HG03521 (cell line): ENCODE measurements at regions not wholly inside any gene's neighbourhood (a gene's known extent, or its start where the extent isn't known, plus 50 kb on each side); places are given as distances from the start of the nearest gene placed in this dataset.
"Not testable (repeated sequence)": the region's sequence is repeated elsewhere in the genome, so short reads cannot be mapped to it uniquely, and the experiment has no call there.

Source experiments
- ATAC-seq: cut with Tn5 transposase; IDR thresholded peaks from one replicate; pipeline ENCODE4 v1.9.1; 2021; ENCODE audit warnings: mild to moderate bottlenecking, moderate library complexity; ENCODE audit not compliant: unreplicated experiment

DNA sequence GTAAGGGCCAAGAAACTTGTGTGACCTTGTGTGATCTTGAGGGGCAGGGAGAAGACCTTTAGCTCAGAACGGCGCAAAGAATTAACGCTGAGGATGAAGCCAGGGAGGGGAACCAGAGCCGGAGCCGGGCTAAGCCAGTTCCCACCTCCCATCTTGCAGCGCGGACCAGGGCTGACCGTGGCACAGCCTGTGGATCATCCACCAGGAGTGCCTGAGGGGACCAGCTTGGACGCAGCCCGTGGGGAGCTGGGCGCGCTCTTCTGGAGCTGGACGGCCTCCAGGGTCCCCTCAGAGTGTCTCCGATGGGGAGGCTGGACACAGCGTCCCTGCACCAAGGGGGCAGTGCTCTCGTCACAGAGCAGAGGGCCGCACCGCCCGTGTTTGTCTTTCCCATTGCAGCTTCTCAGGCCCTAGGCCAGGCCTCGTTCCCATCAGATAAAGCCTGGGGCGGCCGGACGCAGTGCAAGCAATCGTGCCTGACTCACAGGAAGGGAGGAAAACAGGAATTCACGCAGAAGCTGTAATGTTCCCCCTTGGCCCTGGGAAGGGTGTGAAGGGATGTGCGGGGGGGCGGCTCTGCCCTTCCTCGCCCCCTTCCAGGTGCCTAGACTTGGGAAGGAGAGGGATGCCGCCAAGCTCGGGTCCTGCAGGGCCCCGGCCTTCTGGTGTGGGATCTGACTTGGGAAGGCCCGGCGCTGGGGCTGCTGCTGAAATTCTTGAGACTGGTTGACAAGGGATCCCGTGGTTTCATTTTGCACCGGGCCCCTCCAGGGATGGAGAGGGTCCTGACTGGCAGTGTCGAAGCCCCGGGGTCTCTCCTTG lies 144.9 kb downstream of the NPIPB11 start:
- not testable (repeated sequence) for ATAC-seq

DNA sequence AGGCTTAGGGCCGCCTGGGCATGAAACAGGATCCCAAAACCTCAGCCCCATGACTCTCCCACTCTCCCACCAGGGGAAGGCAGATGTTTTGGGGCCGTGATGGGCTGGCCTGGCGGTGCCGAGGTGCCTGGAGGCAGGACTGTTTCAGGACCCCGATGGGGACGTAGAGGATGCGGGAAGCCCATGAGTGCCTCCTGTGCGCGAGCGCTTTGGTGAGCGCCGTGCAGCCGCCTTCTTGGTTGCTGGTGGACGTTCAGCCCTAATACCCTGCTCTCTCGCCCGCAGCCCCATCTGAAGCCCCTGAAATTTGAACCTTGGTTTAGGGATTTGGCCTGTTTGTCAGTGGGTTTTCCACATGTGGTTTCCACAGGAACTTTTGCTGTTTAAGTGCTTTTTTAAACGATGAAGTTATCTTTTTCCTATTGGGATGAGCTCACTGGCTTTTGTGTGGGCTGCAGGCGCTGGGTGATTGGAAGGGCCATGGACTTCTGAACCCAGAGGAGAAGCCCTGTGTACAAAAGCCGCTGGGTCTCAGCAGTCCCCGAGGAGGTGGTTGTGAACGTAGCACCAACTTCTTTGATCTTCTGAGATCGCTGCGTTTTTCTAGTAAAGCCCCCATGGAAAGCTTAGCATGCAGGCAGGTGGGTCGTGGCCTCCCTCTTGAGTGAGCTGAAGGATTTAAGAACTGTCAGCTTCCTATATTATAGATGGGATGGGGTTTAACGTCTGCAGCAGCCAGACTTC lies 145.7 kb downstream of the NPIPB11 start:
- ATAC-seq = not testable (repeated sequence)

DNA sequence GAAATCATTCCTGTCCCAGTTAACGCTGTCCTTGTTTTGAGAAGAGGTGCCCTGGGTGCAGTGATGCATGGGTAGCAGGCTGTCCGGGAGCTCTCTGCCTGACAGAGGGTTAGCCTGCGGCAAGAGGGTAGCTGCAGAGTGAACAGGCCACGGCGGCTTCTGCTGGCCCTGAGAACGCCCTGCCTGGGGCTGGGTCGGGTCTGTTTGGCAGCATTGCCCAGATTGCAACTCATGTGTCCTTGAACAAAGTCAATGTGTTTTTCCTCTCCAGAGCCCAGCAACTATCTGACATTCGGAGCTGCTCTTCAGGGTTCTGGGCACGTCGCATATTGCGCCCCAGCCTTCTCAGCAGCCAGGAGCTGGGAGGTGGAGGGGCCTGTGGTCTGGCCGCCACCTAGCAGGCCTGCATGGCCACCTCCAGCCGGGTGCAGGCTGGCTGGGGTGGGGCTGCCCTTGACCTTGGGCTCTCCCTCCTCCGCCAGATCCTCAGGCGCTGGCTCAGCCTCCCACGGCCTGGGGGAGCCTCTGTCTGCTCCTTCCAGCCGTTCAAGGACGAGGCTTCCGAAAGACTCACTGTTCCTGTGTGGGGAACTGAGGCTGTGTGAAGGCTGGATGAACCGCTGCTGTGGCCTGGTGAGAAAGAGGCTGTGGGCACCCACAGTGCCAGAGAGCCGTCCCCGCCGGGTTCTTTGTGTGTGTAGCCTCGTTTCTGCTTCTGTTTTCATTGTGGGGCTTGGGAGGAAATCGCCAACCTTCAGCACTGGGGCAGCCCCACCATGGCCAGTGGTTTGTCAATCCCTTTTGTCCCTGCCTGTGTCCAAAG lies 146.7 kb downstream of the NPIPB11 start:
- not testable (repeated sequence) for ATAC-seq

DNA sequence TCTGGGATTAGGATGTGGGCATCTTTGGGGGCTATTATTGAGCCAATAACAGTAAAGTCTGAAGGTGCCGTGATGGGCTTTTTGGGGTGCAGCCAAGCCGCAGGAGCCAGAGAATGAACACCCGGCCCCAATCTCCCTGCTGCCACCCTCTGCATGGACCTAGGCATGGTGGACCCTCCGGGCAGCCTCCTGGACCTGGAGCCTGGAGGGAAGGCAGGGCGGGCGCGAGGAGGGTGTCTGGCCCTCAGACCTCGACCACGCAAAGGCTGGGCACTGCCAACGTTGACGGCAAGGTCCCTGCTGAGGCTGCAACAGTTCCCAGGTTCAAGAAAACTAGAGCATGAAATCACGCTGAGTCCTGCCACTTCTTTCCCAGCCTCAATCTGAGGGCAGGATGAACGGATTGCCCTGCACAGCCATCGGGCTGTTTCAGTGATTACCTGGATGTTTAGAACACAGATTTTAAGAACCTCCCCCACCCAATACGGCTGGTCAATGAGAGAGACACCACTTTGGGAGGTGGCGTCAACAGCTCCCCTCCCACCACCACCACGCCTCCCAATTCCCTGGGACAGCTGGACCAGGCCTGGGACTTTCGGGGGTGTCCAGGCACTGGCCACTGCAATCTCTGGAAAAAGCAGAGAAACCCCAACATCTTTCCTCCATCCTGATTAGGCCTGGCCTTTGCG lies 147.4 kb downstream of the NPIPB11 start:
- not testable (repeated sequence) for ATAC-seq

DNA sequence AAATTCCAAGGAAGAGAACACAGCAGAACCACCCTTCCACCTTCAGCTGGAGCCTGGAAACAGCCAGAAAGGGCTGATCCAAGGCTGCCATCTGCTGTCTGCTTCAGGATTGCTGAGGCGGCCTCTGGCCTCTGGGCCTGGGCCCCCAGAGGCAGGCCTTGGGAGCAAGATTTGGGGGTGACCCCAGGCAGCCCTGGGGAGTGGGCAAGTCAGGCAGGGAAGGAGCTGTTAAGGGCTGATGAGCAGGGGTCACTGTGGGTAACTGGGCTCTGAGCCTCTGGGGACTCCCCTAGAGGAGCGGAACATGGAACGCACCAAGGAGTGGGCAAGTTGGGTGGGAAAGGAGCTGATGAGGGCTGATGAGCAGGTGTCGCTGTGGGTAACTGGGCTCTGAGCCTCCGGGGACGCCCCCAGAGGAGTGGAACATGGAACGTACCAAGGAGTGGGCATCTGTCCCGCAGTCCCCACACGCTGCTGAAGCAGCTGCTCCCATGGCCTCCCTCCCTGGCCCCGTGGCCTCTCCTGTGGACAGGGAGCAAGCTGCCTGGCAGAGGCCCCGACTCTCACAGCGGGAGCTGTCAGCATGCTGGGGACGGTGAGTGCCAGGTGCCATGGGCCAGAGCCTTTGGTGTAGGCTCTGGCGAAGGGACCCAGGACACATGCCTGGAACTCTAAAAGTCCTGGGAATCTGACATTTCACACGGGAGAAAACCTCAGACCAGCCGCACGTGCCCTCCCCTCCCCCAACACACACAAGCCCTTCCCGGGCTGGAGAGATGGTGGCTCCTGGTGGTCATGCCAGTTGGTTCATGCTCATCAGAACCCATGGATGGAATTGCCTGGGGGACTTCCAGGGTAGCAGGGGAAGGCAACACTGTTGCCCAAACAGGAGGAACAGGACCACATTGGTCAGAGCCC lies 148.8 kb downstream of the NPIPB11 start:
- ATAC-seq = not testable (repeated sequence)

DNA sequence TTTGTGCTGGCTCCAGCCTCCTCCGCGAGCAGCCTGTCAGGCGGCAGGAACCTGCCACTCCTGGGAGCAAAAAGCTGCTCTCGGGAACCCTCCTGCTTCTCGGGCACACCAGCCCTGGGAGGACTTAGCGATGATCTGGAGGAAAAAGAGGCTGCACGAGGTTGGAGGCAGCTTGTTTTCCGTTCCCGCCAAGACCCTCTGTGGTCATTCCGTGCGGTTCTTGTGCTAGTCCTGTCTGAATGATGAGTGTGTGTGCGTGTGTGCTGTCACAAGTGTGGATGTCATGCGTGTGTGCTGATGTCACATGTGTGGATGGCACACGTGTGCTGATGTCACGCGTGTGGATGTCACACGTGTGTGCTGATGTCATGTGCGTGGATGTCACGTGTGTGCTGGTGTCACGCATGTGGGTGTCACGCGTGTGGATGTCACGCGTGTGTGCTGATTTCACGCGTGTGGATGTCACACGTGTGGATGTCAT lies 150.0 kb downstream of the NPIPB11 start:
- no peak for ATAC-seq

DNA sequence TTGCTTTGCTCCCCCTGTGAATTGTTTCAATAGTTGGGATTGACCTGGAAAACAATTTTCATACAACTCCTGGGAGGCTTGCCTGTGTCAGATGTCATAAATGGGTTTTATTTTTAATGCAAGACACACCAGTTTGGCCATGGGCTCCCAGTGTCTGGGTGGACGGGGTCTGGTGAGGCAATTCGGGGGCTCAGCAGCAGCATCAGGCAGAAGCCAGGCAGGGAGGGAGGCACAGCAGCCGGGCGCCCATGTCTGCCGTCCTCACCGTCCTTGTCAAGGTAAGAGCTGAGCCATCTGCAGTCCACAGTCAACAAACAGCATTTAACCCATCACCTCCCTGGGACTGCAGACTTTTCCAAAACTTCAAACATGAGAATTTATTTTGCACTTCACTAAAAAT lies 150.6 kb downstream of the NPIPB11 start:
- ATAC-seq = not testable (repeated sequence)

DNA sequence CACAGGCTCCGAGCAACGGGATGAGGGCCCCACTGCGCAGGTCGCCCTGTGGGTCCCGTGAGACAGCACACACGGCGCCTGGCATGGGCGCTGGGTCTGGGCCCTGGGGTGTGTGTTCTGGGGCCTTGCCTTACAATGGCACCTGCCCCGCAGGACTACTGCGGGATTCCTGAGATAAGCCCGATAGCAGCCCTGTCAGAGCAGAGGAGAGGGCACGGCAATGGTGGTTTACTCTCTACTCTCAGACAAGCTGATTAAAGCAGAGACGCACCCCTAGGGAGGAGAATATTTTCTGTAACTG lies 151.1 kb downstream of the NPIPB11 start:
- not testable (repeated sequence) for ATAC-seq

DNA sequence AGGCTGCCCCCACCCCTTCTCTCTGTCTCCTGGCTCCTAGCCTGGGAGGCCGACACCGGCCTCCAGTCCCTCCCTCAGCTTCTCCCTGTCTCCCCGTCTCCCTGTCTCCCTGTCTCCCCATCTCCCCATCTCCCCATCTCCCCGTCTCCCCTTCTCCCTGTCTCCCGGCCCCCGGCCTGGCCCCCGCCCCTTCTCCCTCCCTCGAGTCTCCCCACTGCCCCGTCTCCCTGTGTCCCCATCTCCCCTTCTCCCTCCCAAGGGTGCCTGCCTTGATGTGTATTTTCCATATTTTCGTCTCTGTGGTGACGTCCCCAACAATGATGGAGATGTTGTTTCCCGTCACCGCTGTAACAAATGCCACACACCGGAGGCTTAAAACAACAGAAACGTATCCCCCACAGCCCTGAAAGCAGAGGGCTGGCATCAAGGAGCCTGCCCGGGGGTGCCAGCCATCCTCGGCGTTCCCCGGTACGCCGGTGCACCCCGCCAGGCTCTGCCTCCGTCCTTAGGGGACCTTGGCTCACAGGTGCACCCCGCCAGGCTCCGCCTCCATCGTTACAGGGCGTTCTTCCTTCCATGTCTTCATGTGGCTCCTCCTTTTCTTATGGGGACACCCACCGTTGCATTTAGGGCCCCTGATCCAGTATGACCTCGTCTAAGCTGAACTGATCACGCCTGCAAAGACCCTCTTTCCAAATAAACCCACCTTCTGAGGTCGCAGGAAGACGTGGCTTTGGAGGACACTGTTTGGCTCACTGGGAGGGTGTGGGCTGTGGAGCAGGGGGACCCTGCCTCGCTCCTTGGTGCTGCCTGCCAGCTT lies 151.6 kb downstream of the NPIPB11 start:
- no peak for ATAC-seq

DNA sequence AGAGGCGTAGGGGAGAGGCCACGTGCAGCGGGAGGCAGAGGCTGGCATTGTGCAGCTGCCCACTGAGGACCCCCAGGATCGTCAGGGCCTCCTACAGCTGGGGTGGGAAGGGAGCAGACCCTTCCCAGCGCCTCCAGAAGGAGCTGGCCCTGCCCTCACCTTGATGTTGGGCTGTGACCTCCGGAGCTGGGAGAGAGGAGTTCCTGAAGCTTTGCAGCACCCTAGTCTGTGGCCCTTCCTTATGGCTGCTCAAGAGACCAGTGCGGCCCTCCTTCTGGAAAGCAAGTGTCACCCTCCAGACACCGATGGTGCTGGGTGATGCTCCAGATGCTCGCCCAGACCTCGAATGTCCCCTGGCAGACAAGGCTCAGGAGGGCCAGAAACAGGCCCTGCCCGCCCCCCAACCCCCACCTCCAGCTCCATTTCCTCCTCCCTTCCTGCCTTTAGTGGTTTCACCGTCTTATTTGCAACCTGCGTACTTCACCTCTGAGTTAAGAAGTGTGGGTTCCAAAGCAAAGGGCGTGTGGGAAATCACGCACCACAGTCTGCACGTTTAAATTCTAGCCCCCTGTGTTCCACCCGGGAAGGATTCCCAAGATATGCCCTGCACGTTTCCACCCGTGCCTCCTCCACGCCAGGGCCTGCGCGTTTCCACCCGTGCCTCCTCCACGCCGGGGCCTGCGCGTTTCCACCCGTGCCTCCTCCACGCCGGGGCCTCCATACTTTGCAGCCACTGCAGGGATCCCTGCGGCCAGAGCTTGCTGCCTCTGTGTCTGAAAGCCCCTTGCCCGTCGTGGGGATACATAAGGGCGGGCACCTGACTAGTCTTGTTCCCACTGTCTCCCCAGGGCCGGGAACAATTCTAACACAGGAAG lies 152.6 kb downstream of the NPIPB11 start:
- not testable (repeated sequence) for ATAC-seq

DNA sequence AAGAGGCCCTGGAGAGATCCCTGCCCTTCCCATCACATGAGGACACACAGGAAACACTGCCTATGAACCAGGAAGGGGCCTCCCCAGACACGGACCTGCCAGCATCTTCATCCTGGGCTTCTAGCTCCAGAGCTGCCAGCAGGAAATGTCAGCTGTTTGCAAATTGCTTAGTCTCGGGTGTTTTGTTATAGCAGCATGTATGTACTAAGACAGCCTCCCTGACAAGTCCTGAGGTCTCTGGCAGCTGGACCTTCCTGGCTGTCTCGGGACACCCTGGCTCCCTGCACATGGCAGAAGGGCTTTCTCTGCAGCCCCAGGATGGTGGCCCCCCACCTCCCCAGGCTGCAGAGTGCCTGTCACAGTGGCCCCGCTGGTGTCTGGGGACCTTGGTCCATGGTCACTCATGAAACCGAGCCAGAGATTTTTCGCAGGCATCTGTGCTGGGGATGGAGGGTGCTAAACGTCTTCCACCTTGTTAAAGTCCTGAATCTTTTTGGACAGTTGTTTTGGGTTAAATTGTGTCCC lies 153.4 kb downstream of the NPIPB11 start:
- not testable (repeated sequence) for ATAC-seq

DNA sequence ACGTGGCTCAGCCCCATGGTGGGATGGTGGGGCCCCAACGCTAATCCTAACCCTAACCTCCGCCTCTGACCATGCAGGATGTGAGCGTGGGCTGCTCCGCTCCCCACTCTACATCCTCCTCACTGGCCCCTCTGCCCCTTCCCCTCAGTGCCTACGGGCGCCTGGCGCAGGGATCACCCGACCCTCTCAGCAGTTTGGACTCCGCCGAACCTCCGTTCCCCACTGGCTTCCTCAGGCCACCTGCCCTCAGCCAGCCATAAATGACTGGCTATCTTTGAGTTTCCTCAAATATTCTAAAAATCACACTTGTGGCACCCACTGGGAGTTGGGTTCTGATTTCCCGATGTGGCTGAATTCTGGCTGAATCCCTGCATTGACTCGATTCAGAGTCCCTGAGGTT lies 154.2 kb downstream of the NPIPB11 start:
- not testable (repeated sequence) for ATAC-seq

DNA sequence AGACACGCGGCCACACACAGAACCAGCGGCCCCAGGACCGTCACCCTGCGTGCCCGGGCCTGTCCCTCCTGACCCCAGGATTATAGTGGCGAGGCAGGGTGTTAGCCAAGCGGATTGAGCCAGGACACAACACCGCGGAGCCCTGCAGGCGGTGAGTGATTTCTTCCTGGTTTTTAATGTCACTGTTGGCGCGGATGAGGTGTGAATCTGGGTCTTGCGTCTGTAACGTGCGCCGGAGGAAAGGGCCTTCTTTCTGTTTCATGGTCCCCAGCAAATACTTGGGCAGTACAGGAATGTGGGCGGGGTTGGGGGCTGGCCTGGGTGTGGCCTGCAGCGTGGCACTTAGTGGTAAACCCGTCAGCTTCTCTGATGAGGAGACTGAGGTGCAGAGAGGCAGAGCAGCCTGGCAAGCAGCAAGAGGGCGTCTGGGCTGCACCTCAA lies 154.9 kb downstream of the NPIPB11 start:
- not testable (repeated sequence) for ATAC-seq

DNA sequence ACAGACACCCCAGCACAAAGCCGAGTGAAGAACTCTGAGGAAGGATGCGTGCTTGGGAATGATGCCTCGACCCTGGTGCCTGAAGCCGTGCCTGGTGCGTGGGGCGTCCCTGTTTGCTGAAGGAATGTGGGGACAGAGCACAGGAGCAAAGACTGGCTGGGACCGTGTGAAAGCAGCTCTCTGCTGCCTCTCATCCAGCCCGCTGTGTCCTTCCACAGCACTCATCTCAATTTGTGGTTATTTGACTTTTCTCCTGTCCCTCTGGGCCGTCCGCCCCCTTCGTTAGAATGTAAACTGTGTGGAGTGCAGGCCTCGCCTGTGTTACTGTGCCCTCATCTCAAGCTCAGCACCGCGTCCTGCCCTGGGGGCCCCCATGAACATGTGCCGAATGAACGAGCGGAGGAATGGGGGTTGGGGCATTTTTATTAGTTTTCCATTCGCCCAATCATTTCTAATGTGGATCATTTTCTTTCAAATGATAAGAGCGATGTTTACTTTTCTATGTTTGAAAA lies 155.5 kb downstream of the NPIPB11 start:
- ATAC-seq = not testable (repeated sequence)

DNA sequence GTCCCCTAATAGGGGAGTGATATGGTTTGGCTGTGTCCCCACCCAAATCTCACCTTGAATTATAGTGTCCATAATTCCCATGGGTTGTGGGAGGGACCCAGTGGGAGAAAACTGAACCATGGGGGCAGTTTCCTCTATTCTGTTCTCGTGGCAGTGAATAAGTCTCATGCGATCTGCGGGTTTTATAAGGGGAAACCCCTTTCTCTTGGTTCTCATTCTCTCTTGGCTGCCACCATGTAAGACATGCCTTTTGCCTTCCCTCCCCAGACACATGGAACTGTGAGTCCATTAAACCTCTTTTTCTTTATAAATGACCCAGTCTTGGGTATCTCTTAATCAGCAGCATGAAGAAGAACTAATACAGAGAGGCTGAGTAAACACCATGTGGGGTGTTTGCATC lies 156.0 kb downstream of the NPIPB11 start:
- ATAC-seq = not testable (repeated sequence)

DNA sequence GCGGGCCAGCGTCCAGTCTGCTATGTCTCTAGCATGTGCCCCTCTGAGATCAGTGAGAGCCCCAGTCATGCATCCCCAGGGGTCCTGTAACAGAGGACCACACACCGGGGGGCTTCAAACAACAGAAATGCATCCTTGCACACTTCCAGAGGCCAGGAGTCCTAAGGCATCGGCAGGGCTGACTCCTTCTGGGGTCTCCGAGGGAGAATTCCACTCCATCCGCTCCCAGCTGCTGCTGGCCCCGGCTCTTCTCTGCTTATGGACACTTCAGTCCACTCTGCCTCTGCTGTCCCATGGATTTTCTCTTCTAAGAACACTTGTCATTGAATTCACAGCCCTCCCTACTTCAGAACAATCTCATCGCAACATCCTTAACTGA lies 157.6 kb downstream of the NPIPB11 start:
- not testable (repeated sequence) for ATAC-seq

DNA sequence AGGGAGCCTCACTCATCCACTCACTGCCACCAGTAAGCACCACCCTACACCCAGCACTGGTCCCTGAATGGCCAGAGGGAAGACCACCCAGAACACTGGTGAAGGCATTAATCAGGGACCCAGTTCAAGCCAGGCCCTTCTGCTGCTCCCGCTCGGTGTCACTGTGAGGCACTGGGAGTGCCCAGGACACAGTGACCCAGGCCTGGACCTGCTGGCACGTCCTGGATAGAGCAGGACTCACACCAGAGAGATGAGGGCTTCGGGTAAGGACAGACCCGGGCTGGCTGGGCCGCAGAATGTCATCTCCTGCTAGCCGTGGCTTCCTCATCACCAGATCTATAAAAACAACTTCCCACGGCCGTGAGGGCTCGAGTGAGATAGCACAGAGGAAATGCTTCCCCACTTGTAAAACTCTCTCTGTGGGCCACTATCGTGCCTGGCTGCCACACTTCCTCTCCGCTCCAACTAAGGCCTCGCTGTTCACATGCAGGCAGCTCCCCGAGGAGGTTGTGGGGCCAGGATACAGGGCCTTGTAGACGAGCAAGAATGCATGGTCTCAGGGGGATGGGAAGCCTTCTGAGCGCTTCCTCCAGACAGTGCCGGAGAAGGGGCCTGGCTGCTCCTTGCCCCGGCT lies 158.1 kb downstream of the NPIPB11 start:
- ATAC-seq = not testable (repeated sequence)
